DMS 273 treated with DMSO at 0.1 percent for 48 hours (cell line): ENCODE measurements at regions not wholly inside any gene's neighbourhood (a gene's known extent, or its start where the extent isn't known, plus 50 kb on each side); places are given as distances from the start of the nearest gene placed in this dataset.
"Not testable (repeated sequence)": the region's sequence is repeated elsewhere in the genome, so short reads cannot be mapped to it uniquely, and the experiment has no call there.

Experiments used
- DNase-seq: peaks from one replicate; lab custom pipeline; 2025; lab: John Stamatoyannopoulos, UW

DNA sequence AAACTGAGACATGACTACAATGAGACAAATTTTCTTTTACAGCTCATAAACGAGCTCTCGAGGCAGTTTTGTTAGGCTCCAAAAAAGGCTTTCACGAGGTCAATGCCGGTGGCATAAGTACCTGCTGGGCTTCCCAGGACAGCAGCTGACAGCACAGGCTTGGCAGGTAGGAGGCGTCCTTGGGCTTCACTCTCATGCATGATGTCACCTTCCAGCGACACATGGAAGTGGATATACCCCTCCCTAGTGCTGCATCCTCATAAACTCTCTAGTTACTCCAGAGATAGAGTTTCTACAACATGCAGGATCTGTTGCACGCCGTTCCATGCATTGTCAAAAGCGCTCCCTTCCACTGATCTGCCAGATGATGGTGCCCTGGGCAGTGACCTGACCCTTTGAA, 112.5 kb upstream of the PAXBP1 start:
- no peak for DNase-seq

DNA sequence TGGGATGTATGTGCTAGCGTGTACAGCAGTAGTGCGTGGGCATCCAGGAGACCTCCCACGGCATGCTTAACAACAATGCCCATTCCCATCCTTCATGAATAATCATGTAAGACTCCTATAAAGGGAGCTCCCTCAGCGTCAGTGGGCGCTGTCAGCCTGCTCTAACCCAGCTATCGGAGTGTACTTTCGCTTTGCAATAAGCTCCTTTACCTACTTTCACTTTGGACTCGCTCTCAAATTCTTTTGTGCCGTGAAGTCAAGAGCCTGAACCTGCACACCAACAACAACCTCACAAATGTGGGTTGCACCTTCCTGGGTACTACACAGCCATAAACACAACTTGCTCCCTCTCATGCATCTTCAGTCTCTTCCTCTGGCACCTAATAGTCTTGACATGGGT, 114.8 kb upstream of the PAXBP1 start:
- no peak for DNase-seq

DNA sequence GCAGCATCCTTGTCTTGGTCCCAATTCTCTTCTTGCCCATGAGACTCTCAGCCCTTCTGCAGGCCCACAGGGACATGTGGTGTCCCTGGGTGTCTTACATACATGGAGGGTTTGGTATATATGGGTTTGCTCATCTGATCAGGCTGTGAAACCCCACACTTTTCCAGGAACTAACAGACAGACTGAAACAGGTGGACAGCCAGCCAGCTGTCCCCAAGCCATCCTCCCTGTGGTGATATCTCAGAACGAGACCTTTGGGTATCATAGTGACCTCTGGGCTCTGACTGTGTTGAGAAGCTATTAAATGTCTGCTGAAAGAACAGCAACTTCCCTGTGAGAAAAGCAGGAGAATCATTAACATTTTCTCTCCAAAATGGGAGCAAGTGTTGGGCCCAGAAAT, 115.5 kb upstream of the PAXBP1 start:
- DNase-seq, result no peak

DNA sequence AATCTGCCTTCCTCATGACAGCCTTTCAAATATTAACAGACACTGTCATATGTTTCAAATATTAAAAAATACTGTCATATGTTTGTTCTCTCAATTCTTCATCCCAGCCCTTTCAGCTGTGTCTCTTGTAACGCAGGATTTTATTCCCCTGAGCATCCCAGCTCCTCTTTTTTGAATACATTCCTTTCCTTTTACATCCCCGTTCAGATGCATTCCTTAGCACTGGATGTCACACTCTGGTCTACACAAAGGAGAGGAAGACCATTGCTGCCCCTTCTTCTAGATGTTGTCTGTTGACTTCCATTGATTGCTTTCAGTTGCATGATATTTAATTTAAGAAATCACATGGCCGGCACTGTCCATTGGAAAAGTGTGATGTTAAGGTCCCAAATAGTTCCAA, 117.4 kb upstream of the PAXBP1 start:
- DNase-seq, result no peak

DNA sequence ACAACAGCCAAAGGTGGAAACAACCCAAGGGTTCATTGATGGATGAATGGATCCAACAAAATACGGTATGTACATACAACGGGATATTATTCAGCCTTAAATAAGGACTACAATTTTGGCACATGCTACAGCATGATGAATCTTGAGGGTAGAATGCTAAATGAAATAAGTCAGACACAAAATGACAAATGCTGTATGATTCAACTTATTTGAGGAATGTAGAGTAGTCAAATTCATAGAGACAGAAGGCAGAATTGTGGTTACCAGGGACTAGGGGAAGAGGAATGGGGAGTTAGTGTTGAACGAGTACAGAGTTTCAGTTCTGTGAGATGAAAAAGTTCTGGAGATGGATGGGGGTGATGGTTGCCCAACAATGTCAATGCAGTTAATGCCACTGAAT, 118.0 kb upstream of the PAXBP1 start:
- no peak for DNase-seq

DNA sequence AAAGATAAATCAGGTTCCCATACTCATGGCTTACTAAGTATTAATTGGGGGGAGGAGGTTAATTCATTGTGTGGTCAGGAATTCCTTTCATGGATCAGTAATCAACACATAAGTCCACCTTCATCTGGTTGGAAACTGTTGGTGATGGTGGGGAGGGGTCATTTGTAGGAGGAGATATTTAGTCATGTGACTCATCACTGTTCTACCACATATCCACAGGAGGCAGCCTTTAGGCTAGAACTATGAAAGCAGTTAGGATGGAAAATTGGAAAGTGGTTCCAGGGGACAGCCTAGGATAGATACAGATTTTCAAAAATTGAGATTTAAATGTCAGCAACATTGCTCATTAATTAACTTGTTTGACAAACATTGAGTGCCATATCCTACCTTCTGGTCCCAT, 122.8 kb upstream of the PAXBP1 start:
- DNase-seq, result no peak

DNA sequence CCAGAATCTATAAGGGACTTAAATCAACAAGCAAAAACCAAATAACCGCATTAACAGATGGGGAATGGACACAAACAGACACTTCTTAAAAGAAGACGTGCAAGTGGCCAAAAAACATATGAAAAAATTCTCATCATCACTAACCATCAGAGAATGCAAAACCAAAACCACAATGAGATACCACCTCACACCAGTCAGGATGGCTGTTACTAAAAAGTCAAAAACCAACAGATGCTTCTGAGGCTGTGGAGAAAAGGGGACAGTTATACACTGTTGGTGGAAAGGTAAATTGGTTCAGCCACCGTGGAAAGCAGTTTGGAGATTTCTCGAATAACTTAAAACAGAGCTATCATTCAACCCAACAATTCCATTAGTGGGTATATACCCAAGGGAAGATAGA, 124.9 kb upstream of the OLIG2 start:
- DNase-seq, result no peak

DNA sequence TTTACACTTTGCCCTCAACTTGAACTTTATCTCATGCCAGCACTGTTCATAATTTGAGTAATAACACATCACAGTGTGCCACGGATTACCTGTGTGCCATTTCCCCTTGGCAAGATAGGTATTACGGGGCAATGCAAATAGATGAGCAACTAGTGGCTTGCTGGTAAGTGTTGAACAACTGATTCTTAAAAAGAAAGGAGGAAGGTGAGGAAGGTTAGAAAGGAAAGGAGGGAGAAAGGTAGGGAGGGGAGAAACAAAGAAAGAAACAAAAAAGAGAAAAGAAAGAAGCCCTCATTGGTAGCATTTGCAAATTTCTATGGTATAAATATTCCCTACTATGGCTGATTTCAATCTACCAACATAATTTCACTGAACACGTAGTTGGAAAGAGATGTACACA, 118.2 kb upstream of the OLIG2 start:
- no peak for DNase-seq

DNA sequence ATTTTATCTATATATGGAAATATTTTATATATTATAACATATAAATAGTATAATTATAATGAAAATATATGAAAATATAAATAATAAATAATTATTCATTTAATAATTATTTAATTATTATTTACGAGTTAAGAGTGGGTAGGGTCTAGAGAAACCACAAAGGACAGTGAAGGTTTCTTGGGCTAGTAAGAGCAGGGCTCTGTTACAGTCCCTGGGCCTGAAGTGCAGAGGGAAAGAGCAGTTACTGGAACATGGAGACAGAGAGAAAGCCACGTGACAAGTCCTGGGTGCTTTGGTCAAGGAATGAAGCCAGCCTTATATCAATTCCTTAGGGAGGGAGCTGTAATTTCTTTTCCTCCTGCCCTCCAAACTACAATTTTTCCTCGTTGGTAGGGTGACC, 117.2 kb upstream of the OLIG2 start:
- DNase-seq, result no peak

DNA sequence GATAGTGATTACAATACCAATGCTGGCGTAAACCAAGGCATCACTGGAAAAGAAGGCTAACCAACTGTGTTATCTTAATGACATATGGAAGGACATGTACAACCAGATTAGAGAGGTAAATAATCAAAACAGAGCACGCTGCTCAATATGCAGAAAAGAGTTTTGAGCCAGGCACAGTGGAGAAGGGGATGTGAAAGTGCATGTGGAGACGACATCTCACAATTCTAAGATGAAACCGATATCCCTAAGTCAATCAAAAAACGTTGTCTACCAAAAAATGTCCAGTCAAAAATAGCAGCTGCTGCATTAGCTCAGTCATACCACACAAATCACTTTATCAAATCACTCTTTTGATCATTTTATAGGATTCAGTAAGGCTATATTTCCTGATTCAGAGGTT, 116.3 kb upstream of the OLIG2 start:
- no peak for DNase-seq

DNA sequence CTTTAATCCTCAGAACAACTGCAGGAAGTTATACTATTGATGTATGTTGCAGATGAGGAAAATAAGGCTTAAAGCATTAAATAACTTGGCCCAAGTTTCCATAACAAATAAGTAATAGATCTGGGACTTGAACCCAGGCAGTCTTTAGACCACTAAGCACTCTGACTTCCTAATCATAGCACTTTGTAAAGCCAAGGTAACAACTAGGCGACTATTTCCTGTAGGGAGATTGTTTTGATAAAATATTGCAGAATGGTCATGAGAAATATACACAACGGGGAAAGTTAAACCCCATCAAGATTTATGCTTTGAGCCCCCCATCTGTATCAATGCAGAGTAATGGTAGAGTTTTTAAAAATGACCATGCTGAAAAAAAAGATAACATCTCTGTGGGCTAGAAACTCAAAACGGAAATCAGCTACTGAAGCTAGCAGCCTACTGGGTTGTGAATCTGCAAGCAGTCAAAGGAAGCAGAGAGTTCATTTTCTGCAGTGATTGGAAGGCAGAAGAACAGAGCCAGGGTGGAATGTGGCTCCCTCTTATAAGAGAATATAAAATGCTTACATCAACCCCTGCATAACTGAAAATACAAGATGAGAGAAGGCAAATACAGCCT, 111.2 kb upstream of the OLIG2 start:
- no peak for DNase-seq

DNA sequence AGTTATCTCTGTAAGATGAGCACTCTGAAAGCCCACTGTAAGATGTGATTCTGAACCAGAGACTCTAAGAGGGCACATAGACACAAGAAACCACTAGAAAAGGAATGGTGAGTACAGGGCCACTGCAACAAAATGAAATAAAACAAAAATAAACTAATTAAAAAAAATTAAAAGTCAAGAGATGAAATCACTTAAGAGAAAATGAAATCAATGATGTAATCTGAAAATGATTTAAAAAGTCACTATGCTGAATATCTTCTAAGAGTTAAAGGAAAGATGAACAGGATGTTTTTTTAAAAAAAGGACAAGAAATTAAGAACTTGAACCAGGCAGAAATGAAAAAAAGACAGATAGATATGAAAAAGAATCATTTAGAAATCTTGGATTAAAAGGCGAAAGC, 110.6 kb upstream of the OLIG2 start:
- no peak for DNase-seq

DNA sequence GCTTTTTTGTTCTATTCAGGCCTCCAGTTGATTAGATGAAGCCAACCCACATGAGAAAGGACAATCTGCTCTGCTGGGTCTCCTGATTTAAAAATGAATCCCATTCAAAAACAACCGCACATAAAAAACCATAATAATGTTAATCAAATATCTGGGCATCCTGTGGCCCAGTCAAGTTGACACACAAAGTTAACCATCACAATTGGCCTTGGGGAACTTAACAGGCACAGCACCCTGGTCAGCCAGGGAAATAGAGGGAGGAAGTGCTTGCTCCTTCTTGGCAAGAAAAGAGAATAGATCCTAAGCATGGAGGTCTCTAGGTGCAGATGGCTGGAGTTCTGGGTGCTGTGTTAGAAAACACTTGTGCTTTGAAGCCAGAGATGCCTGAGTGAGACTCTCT, 109.6 kb upstream of the OLIG2 start:
- DNase-seq, result no peak

DNA sequence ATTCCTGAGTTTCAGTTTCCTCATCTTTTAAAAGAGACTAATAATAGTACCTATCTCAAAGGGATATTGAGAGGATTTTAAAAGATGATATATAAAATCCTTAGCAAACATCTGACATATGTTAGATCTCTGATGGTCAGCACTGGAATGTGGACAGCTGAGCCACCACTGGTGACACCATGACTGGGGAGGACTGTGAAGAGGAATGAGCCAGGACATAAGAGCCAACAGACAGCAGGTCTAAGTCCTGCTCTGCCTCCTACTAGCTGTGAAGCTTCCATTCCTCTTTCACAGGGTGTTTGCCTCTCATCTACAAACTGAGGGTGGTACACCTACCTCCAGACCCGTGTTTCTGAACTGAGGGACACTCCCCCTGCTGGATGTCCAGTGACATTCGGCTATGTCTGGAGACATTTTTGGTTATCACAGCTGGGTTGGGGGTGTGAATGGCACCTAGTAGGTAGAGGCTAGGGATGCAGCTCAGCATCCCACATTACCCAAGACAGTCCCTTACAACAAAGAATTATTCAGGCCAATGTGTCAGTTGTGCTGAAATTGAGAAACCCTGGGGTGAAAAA, 109.1 kb upstream of the OLIG2 start:
- no peak for DNase-seq

DNA sequence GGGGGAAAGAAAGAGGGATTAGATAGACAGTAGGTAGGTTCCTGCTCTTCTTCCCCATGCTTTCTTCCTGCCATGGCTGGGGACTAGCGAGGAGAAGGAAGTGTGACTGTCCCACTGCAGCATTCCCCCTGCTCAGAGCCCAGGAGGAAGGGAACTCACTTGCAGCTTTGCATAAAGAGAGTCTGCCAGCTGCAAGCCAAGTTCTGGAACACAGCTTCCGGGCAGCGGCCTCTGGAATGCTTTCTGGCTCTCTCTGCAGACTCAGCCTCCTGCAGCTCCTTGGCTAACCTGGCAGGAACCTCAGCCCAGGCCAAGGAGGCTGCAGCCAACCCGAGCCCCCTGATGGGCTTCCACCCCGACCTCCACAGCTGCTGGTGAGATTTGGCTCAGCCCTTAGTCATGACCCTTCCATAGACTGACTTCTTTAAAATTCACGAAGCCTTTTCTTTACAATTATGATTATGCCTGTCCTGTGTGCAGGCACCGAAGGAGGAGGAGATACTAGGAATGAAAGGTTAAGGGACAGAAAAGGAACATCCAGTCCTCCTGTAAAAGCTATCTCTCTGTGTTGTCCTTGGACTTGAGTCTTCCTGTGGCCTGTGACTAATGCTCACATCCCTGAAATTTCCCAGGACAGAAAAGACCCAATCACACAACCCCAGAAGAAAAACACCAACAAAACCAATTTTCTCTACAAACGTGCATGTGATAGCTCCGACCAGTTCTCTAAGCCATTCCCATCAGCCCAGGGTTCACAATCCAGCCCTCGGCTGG, 108.2 kb upstream of the OLIG2 start:
- no peak for DNase-seq

DNA sequence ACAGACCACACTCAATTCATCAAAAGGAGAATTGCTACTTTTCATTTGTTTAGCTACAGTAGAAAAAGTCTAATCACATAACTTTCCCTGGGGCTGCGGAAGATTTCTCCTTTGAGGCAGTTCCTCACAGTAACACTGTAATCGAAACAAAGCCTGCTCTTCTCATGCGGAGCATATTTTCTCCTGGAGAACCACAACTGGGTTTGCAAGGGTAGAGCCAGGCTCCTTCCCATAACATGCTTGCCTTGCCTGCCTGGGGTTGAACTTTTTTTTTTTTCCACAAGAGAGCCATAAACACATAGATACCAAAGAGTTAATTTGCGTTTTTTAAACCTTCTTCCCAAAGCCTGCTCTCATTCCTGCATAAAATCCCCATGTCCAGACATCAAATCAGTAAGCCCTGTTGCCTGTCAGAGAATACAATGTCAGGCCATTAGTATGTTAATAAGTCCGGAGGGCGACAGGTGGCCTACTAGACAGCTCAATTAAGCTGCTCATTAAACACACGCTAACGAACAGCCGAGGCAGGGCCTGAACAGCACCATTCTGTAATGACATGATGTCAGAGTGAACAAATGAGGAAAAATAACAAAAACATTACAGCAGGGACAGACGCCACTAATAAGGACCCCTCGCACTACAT, 107.1 kb upstream of the OLIG2 start:
- peak; percentile 2 for DNase-seq

DNA sequence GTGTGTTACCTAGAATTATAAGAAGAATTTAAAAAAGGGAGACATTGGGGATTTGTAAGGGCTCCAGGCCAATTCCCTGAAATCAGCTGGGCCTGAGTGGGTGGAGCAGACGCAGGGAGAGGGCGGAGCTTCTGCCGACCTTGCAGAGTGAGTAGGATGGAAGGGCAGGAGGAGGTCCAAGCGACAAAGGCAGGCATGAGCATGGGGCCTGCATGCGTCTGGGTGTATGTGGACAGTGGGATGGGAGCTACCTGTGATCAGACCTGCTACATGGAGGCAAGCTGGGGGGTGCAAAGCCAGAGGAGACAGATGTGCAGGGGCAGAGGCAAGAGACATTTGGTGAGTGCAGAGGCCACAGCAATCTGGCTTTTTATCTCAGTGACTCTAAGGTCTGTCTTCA, 105.3 kb upstream of the OLIG2 start:
- no peak for DNase-seq

DNA sequence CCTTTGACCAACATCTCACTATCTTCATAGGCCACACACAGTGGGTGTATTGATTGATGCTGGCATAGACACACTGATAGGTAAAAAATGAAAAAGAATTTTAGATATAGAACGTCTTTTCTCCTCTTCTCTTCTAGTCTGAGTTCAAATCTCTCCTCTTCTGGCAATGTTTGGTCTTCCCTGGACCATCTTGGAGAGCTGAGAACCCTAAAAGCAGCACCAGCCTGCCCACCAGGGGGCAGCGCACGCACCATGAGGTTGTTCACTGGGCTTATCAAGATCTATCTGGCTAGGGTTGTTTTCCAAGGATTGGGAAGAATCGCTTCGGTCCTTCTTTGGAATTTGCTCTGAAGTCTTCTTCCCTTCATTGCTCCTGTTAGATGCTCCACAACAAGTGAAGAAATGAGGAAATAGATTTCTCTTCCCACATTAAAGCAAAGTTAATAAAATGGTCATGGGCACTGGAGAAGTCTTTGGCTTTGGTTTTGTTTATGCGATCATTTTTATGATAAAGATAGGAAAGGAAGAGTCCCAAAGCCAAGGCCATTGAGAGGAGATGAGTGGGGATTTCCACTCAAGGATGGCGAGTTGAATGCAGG, 104.0 kb upstream of the OLIG2 start:
- DNase-seq, result no peak

DNA sequence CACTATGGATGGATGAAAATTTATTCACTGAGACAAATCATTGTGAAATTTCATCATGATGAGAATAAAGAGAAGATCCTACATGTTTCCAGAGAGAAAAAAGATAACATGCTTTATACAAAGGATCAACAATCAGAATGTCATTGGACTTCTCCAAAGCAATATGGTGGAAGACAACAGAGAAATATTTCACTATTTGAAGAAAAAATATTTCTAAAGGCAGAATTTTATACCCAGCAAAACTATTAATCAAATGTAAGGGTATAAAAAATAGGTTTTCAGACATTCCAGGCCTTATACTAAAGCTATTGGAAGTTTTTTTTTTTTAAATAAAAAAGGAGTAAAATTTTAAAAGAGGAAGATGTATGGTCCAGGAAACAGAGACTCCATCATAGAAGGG, 100.6 kb upstream of the OLIG2 start:
- DNase-seq, result no peak

DNA sequence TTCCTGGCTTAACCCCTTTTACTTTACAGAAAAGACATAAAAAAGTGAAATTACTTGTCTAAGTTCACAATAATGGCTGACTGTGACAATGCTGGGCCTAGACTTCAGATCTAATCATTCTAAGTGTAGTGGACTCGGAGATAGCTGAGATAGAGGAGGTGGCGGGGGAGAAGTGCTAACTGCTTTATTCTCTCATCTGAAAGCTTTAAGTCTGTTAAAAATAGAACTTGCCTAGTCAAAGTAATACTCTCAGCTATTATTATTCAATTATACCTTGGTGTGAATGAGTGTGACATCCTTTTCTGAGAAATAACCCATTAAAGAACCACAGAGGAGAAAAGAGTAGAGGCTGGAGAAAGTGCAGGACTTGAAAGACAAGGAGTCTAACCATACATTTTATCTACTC, 96.1 kb upstream of the OLIG2 start:
- DNase-seq, result no peak

DNA sequence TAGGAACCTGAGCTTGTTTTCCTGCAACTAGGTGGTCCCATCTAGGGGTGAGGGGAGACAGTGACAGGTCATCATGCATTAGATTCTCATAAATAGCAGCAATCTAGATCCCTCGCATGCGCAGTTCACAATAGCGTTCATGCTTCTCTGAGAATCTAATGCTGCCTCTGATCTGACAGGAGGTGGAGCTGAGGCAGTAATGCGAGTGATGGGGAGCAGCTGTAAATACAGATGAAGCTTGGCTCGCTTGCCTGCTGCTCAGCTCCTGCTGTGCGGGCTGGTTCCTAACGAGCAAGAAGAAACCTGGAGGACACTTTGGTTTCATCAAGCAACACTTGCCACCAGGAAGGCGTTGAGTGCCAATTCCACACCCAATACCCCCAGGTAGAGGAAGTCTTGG, 95.1 kb upstream of the OLIG2 start:
- DNase-seq, result no peak

DNA sequence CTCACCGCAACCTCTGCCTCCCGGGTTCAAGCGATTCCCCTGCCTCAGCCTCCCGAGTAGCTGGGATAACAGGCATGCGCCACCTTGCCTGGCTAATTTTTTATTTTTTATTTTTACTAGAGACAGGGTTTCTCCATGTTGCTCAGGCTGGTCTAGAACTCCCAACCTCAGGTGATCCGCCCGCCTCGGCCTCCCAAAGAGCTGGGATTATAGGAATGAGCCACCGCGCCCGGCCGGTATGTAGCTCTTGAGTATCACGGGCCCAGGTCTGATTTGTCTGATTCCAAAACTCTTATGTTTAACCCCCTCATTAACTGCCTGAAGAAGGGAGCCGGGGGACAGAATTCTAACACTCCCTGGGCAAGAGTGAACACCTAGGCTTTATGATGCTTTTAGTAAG, 91.7 kb upstream of the OLIG2 start:
- DNase-seq, result not testable (repeated sequence)

DNA sequence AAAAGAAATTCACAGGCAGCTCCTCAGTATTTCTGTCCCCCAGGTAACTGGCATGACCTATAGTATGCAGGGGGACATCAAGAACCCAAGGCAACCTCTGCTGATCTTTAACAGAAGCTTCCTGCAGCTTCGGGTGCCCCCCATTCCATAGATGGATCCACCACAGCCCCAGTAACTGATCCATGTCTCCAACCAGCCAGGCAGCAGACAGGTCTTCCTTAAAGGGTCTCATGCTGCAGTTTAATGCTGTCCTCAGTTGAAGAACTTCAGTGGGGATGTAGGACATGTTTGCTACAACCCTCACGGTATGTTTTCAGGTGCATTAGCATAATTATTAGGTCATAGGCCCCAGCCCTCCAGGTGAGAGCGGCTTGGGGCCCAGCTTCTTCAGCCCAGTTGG, 90.9 kb upstream of the OLIG2 start:
- DNase-seq, result no peak
